MM.1S (cell line): ENCODE measurements at regions not wholly inside any gene's neighbourhood (a gene's known extent, or its start where the extent isn't known, plus 50 kb on each side); places are given as distances from the start of the nearest gene placed in this dataset.

ENCODE experiments used
- DNase-seq: peaks from one replicate; pipeline ENCODE4 v3.0.0-alpha.2; 2015
- H2AFZ ChIP-seq: fragments of 300-600 bp; sonication (generic); 2 replicates; pipeline ENCODE4 v1.6.0; 2016; ENCODE audit warnings: antibody characterized with exemption, low read length
- H3F3A ChIP-seq: fragments of 300-600 bp; sonication (generic); 2 replicates; pipeline ENCODE4 v1.6.1; 2016; ENCODE audit warnings: mild to moderate bottlenecking, antibody characterized with exemption, low read length, moderate library complexity, mixed read lengths; ENCODE audit not compliant: insufficient read depth
- H3K27ac ChIP-seq: fragments of 300-600 bp; sonication (generic); 2 replicates; pipeline ENCODE4 v1.5.1; 2016; ENCODE audit warnings: mild to moderate bottlenecking, low read length
- H3K27me3 ChIP-seq: fragments of 300-600 bp; sonication (generic); replicated peaks from 2 replicates; pipeline ENCODE4 v1.6.0; 2016; ENCODE audit warnings: low read length; ENCODE audit not compliant: insufficient read depth
- H3K36me3 ChIP-seq: fragments of 300-600 bp; sonication (generic); replicated peaks from 2 replicates; pipeline ENCODE4 v1.6.1; 2016; ENCODE audit warnings: mild to moderate bottlenecking, low read length, mixed read lengths; ENCODE audit not compliant: insufficient read depth
- H3K4me1 ChIP-seq: fragments of 300-600 bp; sonication (generic); 2 replicates; pipeline ENCODE4 v1.6.1; 2016; ENCODE audit warnings: low read length, mixed read lengths
- H3K4me2 ChIP-seq: fragments of 300-600 bp; sonication (generic); 2 replicates; pipeline ENCODE4 v1.6.0; 2016; ENCODE audit warnings: low read depth, low read length
- H3K4me3 ChIP-seq: fragments of 300-600 bp; sonication (generic); 2 replicates; pipeline ENCODE4 v1.5.1; 2016; ENCODE audit warnings: low read length, mixed read lengths
- H3K79me2 ChIP-seq: fragments of 300-600 bp; sonication (generic); 2 replicates; pipeline ENCODE4 v1.6.1; 2016; ENCODE audit warnings: mixed run types, low read length, mixed read lengths
- H3K9ac ChIP-seq: fragments of 300-600 bp; sonication (generic); 2 replicates; pipeline ENCODE4 v1.6.1; 2016; ENCODE audit warnings: low read length, mixed read lengths
- H3K9me2 ChIP-seq: fragments of 300-600 bp; sonication (generic); replicated peaks from 2 replicates; pipeline ENCODE4 v1.6.1; 2016; ENCODE audit warnings: mild to moderate bottlenecking, low read length, mixed read lengths; ENCODE audit not compliant: insufficient read depth
- H3K9me3 ChIP-seq: fragments of 300-600 bp; sonication (generic); replicated peaks from 2 replicates; pipeline ENCODE4 v1.6.1; 2016; ENCODE audit warnings: mild to moderate bottlenecking, low read length, mixed read lengths; ENCODE audit not compliant: insufficient read depth
- H4K20me1 ChIP-seq: fragments of 300-600 bp; sonication (generic); 2 replicates; pipeline ENCODE4 v1.6.1; 2016; ENCODE audit warnings: mild to moderate bottlenecking, low read length, moderate library complexity, mixed read lengths; ENCODE audit not compliant: insufficient read depth
- EZH2 ChIP-seq: fragments of 300-600 bp; sonication (generic); optimal IDR thresholded peaks from 2 replicates; pipeline ENCODE3; 2017; ENCODE audit warnings: low read depth, mild to moderate bottlenecking, antibody characterized with exemption, low read length, mixed read lengths
- EZH2phosphoT487 ChIP-seq: fragments of 300-600 bp; sonication (generic); IDR thresholded peaks from 2 replicates; pipeline ENCODE4 v1.6.1; 2018; ENCODE audit warnings: antibody characterized with exemption, low read length
- TF ChIP-seq, protein P1 (sequence below): fragments of 300-600 bp; sonication (generic); IDR thresholded peaks from 2 replicates; pipeline ENCODE4 v1.5.1; 2016; ENCODE audit warnings: antibody characterized with exemption, low read length, mixed read lengths

DNA sequence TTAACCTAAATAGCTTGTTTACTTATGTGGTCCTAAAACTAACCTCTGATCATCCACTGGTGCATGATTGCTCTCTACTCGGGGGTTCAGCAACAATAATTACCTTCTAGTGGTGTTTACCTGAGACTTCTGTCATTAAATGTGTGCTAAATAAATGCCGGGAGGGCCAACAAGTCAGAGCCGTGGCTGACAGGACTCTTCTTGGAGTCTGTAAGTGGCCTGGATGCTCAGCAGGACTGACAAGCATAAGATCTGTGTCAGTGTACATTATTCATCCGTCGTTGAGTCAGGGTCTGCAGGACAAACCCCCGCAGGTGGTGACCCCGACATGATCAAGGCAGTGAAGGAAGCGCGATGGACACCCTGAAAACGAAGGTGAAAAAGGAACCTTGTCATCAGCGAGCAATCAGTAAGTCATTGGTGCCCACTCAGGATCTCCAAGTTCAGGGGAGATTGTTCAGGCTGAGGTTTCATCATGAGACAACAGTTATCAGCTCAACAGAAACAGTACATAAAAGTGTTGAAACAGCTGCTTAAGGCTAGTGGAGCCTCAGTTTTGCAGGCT, 1466.9 kb downstream of the UQCRFS1 start:
- no peaks in the 10 kb centered on the region for H3K36me3 ChIP-seq
- H3K4me3 ChIP-seq, result no peak overlapping the region
- no peaks in the 10 kb centered on the region for H3K9me2 ChIP-seq
- TF ChIP-seq EZH2phosphoT487 (no peak), EZH2 (no peak)
- TF ChIP-seq, protein P1, sequence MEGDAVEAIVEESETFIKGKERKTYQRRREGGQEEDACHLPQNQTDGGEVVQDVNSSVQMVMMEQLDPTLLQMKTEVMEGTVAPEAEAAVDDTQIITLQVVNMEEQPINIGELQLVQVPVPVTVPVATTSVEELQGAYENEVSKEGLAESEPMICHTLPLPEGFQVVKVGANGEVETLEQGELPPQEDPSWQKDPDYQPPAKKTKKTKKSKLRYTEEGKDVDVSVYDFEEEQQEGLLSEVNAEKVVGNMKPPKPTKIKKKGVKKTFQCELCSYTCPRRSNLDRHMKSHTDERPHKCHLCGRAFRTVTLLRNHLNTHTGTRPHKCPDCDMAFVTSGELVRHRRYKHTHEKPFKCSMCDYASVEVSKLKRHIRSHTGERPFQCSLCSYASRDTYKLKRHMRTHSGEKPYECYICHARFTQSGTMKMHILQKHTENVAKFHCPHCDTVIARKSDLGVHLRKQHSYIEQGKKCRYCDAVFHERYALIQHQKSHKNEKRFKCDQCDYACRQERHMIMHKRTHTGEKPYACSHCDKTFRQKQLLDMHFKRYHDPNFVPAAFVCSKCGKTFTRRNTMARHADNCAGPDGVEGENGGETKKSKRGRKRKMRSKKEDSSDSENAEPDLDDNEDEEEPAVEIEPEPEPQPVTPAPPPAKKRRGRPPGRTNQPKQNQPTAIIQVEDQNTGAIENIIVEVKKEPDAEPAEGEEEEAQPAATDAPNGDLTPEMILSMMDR, result no peak
- no peak for DNase-seq
- no peak overlapping the region for H3K27ac ChIP-seq
- no peaks in the 10 kb centered on the region for H4K20me1 ChIP-seq
- H3K27me3 ChIP-seq, result no peaks in the 10 kb centered on the region
- H3K79me2 ChIP-seq, result no peaks in the 10 kb centered on the region
- no peaks in the 10 kb centered on the region for H3F3A ChIP-seq
- no peak overlapping the region for H2AFZ ChIP-seq
- no peak overlapping the region for H3K9ac ChIP-seq
- H3K4me2 ChIP-seq, result no peak overlapping the region
- no peaks in the 10 kb centered on the region for H3K9me3 ChIP-seq
- no peaks in the 10 kb centered on the region for H3K4me1 ChIP-seq

DNA sequence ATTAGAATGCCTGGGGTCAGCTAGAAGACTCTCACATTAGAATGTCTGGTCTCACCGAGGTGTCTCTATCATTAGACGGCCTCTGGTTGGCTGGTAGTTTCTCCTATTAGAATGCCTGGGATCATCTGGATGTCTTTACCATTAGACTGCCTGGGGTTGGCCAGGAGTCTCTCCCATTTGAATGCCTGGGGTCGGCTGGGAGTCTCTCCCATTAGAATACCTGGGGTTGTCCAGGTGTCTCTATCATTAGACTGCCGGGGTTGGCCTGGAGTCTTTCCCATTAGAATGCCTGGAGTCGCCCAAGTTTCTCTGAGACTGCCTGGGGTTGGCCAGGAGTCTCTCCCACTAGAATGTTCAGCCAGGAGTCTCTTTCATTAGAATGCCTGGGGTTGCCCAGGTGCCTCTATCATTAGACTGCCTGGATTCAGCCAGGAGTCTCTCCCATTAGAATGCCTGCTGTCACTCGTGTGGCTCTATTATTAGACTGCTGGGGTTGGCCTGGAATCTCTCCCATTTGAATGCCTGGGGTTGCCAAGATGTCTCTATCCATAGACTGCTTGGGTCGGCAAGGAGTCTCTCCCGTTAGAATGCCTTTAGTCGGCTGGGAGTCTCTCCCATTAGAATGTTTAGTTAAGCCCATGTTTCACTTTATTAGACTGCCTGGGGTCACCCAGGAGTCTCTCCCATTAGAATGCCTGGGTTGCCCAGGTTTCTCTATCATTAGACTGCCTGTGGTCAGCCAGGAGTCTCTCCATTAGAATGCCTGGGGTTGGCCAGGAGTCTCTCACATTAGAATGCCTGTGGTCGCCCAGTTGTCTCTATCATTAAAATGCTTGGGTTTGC, 1467.8 kb downstream of the UQCRFS1 start:
- no peak overlapping the region for H3K4me3 ChIP-seq
- H2AFZ ChIP-seq, result no peak overlapping the region
- H3K4me2 ChIP-seq, result no peak overlapping the region
- H3K9ac ChIP-seq, result no peak overlapping the region
- H4K20me1 ChIP-seq, result no peaks in the 10 kb centered on the region
- H3K9me2 ChIP-seq, result no peaks in the 10 kb centered on the region
- H3K4me1 ChIP-seq, result no peaks in the 10 kb centered on the region
- H3F3A ChIP-seq, result no peaks in the 10 kb centered on the region
- no peaks in the 10 kb centered on the region for H3K36me3 ChIP-seq
- DNase-seq, result no peak
- H3K9me3 ChIP-seq, result no peaks in the 10 kb centered on the region
- TF ChIP-seq EZH2 (no peak), EZH2phosphoT487 (no peak)
- TF ChIP-seq, protein P1, result no peak
- H3K27me3 ChIP-seq, result no peaks in the 10 kb centered on the region
- H3K79me2 ChIP-seq, result no peaks in the 10 kb centered on the region
- no peak overlapping the region for H3K27ac ChIP-seq

DNA sequence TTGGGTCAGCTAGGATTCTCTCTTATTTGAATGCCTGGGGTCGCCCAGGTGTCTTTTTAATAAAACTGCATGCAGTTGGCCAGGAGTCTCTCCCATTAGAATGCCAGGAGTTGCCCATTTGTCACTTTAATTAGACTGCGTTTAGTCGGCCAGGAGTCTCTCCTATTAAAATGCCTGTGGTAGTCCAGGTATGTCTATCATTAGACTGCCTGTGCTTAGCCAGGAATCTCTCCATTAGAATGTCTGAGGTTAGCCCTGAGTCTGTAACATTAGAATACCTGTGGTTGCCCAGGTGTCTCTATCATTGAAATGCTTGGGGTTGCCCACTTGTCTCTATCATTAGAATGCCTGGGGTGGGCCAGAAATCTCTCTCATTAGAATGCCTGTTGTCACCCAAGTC, 1470.9 kb downstream of the UQCRFS1 start:
- no peaks in the 10 kb centered on the region for H4K20me1 ChIP-seq
- peaks cover 22% of the 10 kb centered on the region for H3K4me1 ChIP-seq
- H3K9ac ChIP-seq, result no peak overlapping the region
- H3K9me3 ChIP-seq, result no peaks in the 10 kb centered on the region
- no peak overlapping the region for H3K4me3 ChIP-seq
- no peak overlapping the region for H3K4me2 ChIP-seq
- H3F3A ChIP-seq, result peaks cover 3% of the 10 kb centered on the region; the same call in 1 of the 2 replicates
- no peak for TF ChIP-seq EZH2phosphoT487
- H2AFZ ChIP-seq, result no peak overlapping the region
- no peaks in the 10 kb centered on the region for H3K27me3 ChIP-seq
- H3K9me2 ChIP-seq, result no peaks in the 10 kb centered on the region
- H3K36me3 ChIP-seq, result no peaks in the 10 kb centered on the region
- no peaks in the 10 kb centered on the region for H3K79me2 ChIP-seq
- no peak overlapping the region for H3K27ac ChIP-seq
- no peak for DNase-seq

DNA sequence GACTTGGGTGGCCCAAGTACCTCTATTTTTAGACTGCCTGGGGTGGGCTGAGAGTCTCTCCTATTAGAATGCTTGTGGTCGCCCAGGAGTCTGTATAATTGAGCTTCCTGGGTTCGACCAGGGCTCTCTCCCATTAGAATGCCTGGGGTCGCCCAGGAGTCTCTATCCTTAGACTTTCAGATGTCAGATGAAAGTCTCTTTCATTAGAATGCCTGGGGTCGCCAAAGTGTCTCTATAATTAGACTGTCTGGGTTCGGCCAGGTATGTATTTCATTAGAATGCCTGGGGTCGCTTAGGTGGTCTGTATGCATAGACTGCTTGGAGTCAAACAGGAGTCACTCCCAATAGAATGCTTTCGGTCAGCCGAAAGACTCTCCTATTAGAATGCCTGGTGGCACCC, 1471.7 kb downstream of the UQCRFS1 start:
- H3K9me2 ChIP-seq, result no peaks in the 10 kb centered on the region

More for the DNA sequence above, 1471.7 kb downstream of the UQCRFS1 start:
- H4K20me1 ChIP-seq, result no peaks in the 10 kb centered on the region
- DNase-seq, result no peak
- H3K36me3 ChIP-seq, result no peaks in the 10 kb centered on the region
- TF ChIP-seq, protein P1, result no peak
- TF ChIP-seq EZH2phosphoT487 (no peak), EZH2 (no peak)
- no peak overlapping the region for H3K9ac ChIP-seq
- H3F3A ChIP-seq, result peaks cover 9% of the 10 kb centered on the region; the same call in 1 of the 2 replicates
- no peaks in the 10 kb centered on the region for H3K27me3 ChIP-seq
- no peak overlapping the region for H3K4me3 ChIP-seq
- no peaks in the 10 kb centered on the region for H3K79me2 ChIP-seq
- H3K9me3 ChIP-seq, result no peaks in the 10 kb centered on the region
- no peak overlapping the region for H2AFZ ChIP-seq
- no peak overlapping the region for H3K4me2 ChIP-seq
- no peak overlapping the region for H3K27ac ChIP-seq
- H3K4me1 ChIP-seq, result peaks cover 30% of the 10 kb centered on the region
